Endothelial cell of umbilical vein (primary cell): ENCODE measurements at regions not wholly inside any gene's neighbourhood (a gene's known extent, or its start where the extent isn't known, plus 50 kb on each side); places are given as distances from the start of the nearest gene placed in this dataset.

Experiments used
- BruUV-seq: library from RNA; stranded (reverse); fragments of 400-500 nt; replicated peaks from 2 replicates; lab custom pipeline; 2021; lab: Mats Ljungman, UMichigan
- CTCF ChIA-PET: fragments of 300-600, 350-600 bp; sonication (Branson Sonifier 250); formaldehyde crosslinking; loops from one replicate; lab custom pipeline; 2021; ENCODE audit warnings: antibody characterized with exemption, inconsistent platforms; lab: Charles Lee
- POLR2A ChIA-PET: fragments of 300-600, 350-600 bp; sonication (Branson Sonifier 250); formaldehyde crosslinking; loops from one replicate; lab custom pipeline; 2021; ENCODE audit warnings: antibody characterized with exemption, inconsistent platforms; lab: Charles Lee
- DNase-seq: peaks from one replicate; pipeline ENCODE4 v3.0.0-alpha.2; 2011; ENCODE audit warnings: low read depth, low spot score
- FAIRE-seq: peaks from 2 replicates; lab custom pipeline; 2011; peaks lifted over from hg19 to GRCh38; lab: Jason Lieb, UNC
- H2AFZ ChIP-seq: 2 replicates; pipeline ENCODE4 v1.6.0; 2012; ENCODE audit warnings: low read depth, low read length, control low read depth, inconsistent platforms
- H3K27ac ChIP-seq: 2 replicates; pipeline ENCODE4 v1.5.1; 2011; ENCODE audit warnings: low read depth, mild to moderate bottlenecking, control low read depth, low read length, moderate library complexity; ENCODE audit not compliant: insufficient read depth
- H3K27me3 ChIP-seq, 2 experiments: 2 replicates each; pipeline versions ENCODE4 v1.6.0 to v1.6.1; 2011; ENCODE audit warnings: low read length in 2 of 2, mixed read lengths in 1 of 2; ENCODE audit not compliant: control insufficient read depth in 2 of 2, insufficient read depth in 2 of 2
- H3K36me3 ChIP-seq, 2 experiments: 2 replicates in 1 of 2; 3 replicates in 1 of 2; pipeline ENCODE4 v1.5.1; 2011; ENCODE audit warnings: low read length in 2 of 2, mild to moderate bottlenecking in 1 of 2, moderate library complexity in 1 of 2; ENCODE audit not compliant: control insufficient read depth in 2 of 2, insufficient read depth in 2 of 2; ENCODE audit errors: extremely low read depth in 1 of 2
- H3K4me1 ChIP-seq: 3 replicates; pipeline ENCODE4 v1.5.1; 2011; ENCODE audit warnings: mild to moderate bottlenecking, low read length; ENCODE audit not compliant: control insufficient read depth, insufficient read depth; ENCODE audit errors: extremely low read depth
- H3K4me2 ChIP-seq: 2 replicates; pipeline ENCODE4 v1.6.1; 2011; ENCODE audit warnings: low read length, control low read depth, mixed read lengths; ENCODE audit not compliant: insufficient read depth
- H3K4me3 ChIP-seq, 3 experiments: fragments of 200-600 bp in 1 of 3; sonication (generic), shearing (Covaris generic) in 1 of 3; replicated peaks in 1 of 3; 2 replicates each; pipeline ENCODE4 v1.5.1; 2011 to 2016; ENCODE audit warnings: control low read depth in 3 of 3, low read length in 3 of 3, mild to moderate bottlenecking in 2 of 3, inconsistent platforms in 1 of 3, low read depth in 1 of 3, moderate library complexity in 1 of 3; ENCODE audit not compliant: insufficient read depth in 1 of 3
- H3K79me2 ChIP-seq: 2 replicates; pipeline ENCODE4 v1.6.0; 2012; ENCODE audit warnings: low read length, inconsistent platforms; ENCODE audit not compliant: control insufficient read depth, insufficient read depth
- H3K9ac ChIP-seq: replicated peaks from 2 replicates; pipeline ENCODE3; 2011; ENCODE audit warnings: low read length, control low read depth; ENCODE audit not compliant: insufficient read depth; ENCODE audit errors: extremely low read depth
- H3K9me1 ChIP-seq: replicated peaks from 3 replicates; pipeline ENCODE4 v1.6.0; 2011; ENCODE audit warnings: mild to moderate bottlenecking, low read length; ENCODE audit not compliant: control insufficient read depth, insufficient read depth; ENCODE audit errors: extremely low read depth
- H3K9me3 ChIP-seq: replicated peaks from 2 replicates; pipeline ENCODE4 v1.5.1; 2012; ENCODE audit warnings: low read length, inconsistent platforms; ENCODE audit not compliant: control insufficient read depth, insufficient read depth
- H4K20me1 ChIP-seq: replicated peaks from 2 replicates; pipeline ENCODE3; 2011; ENCODE audit warnings: mild to moderate bottlenecking, low read length; ENCODE audit not compliant: control insufficient read depth, insufficient read depth; ENCODE audit errors: extremely low read depth
- CTCF ChIP-seq, 2 donors: IDR thresholded peaks; 1 replicate in 1 of 2; 2 replicates in 1 of 2; pipeline ENCODE4 v1.5.1; 2011; ENCODE audit warnings: low read length in 2 of 2, mild to moderate bottlenecking in 2 of 2, moderate library complexity in 2 of 2, control low read depth in 1 of 2, inconsistent platforms in 1 of 2, low read depth in 1 of 2; ENCODE audit not compliant: insufficient read depth in 1 of 2; ENCODE audit errors: extremely low read depth in 1 of 2
- EZH2 ChIP-seq: IDR thresholded peaks from 2 replicates; pipeline ENCODE4 v1.6.1; 2012; ENCODE audit warnings: borderline replicate concordance, low read depth, mild to moderate bottlenecking, moderate library complexity, low read length, inconsistent platforms; ENCODE audit not compliant: severe bottlenecking
- FOS ChIP-seq: IDR thresholded peaks from 2 replicates; pipeline ENCODE4 v1.6.1; 2011; ENCODE audit warnings: mild to moderate bottlenecking, low read length, moderate library complexity, borderline replicate concordance; ENCODE audit not compliant: insufficient read depth
- GATA2 ChIP-seq: IDR thresholded peaks from 2 replicates; pipeline ENCODE4 v1.7.0; 2011; ENCODE audit warnings: low read depth, mild to moderate bottlenecking, moderate library complexity, mixed read lengths, low read length; ENCODE audit not compliant: insufficient read length, insufficient read depth
- JUN ChIP-seq: IDR thresholded peaks from 2 replicates; pipeline ENCODE4 v1.6.1; 2011; ENCODE audit warnings: borderline replicate concordance, low read depth; ENCODE audit not compliant: insufficient read length, insufficient read depth
- MAX ChIP-seq: IDR thresholded peaks from 2 replicates; pipeline ENCODE4 v1.6.1; 2011; ENCODE audit not compliant: insufficient read depth, insufficient read length
- MYC ChIP-seq: IDR thresholded peaks from one replicate; pipeline ENCODE4 v1.6.1; 2011; ENCODE audit warnings: mild to moderate bottlenecking, low read depth, low read length
- POLR2A ChIP-seq: IDR thresholded peaks from 2 replicates; pipeline ENCODE4 v1.6.1; 2012; ENCODE audit warnings: low read depth, mild to moderate bottlenecking, control low read depth, low read length
- POLR2AphosphoS5 ChIP-seq: IDR thresholded peaks from 2 replicates; pipeline ENCODE4 v1.6.1; 2012; ENCODE audit warnings: low read depth, mild to moderate bottlenecking, control low read depth, low read length, moderate library complexity; ENCODE audit not compliant: insufficient read depth
- dilution Hi-C: fragments of 300-500 bp; cut with MboI; formaldehyde crosslinking; loops from one replicate; pipeline ENCODE4 v1.15.0; 2019; ENCODE audit warnings: low sequenced_read_pairs; ENCODE audit not compliant: extremely low pct_ligation_motif_present
- intact Hi-C: fragments of 100-400 bp; cut with micrococcal nuclease; formaldehyde crosslinking; loops from one replicate; pipeline ENCODE4 v1.10.0; 2022

DNA sequence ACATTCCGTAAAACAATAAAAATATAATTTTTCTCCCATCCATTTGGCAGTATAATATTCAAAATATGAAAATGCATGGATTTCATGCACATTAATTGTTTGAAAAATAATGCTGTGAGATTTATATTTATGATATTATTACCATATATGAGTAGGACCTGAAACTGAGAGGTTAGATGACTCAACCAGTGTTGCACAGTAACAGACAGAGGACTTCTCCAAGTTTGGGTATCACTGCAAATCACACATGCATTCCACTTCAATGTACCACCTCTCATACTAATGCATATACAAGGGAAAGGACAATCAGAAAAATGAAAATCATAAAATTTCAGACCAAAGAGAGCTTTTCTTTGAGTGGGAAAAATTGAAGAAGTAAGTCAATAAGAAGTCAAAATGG lies 269.5 kb downstream of the SOCS6 start:
- ChIA-PET POLR2A (no interaction called here), CTCF (no interaction called here)
- dilution Hi-C loops, result no loop called here

More for the DNA sequence above, 269.5 kb downstream of the SOCS6 start:
- no peaks in the 10 kb centered on the region for H3K9me3 ChIP-seq
- H4K20me1 ChIP-seq, result no peaks in the 10 kb centered on the region
- H3K9me1 ChIP-seq, result no peaks in the 10 kb centered on the region
- no peak overlapping the region for H3K4me3 ChIP-seq
- BruUV-seq, result no TSS peak
- H2AFZ ChIP-seq, result no peak overlapping the region
- no peaks in the 10 kb centered on the region for H3K4me1 ChIP-seq
- no peak overlapping the region for H3K4me2 ChIP-seq
- FAIRE-seq (no peak), DNase-seq (no peak)
- no peaks in the 10 kb centered on the region for H3K27me3 ChIP-seq
- H3K27ac ChIP-seq, result no peak overlapping the region
- TF ChIP-seq GATA2 (no peak), JUN (no peak), CTCF (IDR thresholded peaks at IDR 0.05; ENCODE audit: extremely low read depth in 1 of 2, insufficient read depth in 1 of 2, low read depth in 1 of 2, low read length in 2 of 2) (no peak), POLR2A (no peak), MYC (no peak), POLR2AphosphoS5 (no peak), FOS (no peak), EZH2 (no peak), MAX (no peak)
- intact Hi-C loops, result no loop called here
- no peaks in the 10 kb centered on the region for H3K79me2 ChIP-seq
- no peaks in the 10 kb centered on the region for H3K36me3 ChIP-seq
- no peak overlapping the region for H3K9ac ChIP-seq
